GM19328 (cell line): ENCODE measurements at regions not wholly inside any gene's neighbourhood (a gene's known extent, or its start where the extent isn't known, plus 50 kb on each side); places are given as distances from the start of the nearest gene placed in this dataset.
"Not testable (repeated sequence)": the region's sequence is repeated elsewhere in the genome, so short reads cannot be mapped to it uniquely, and the experiment has no call there.

Source experiments
- ATAC-seq: cut with Tn5 transposase; IDR thresholded peaks from one replicate; pipeline ENCODE4 v1.9.1; 2021; ENCODE audit warnings: mild to moderate bottlenecking, moderate library complexity; ENCODE audit not compliant: unreplicated experiment

DNA sequence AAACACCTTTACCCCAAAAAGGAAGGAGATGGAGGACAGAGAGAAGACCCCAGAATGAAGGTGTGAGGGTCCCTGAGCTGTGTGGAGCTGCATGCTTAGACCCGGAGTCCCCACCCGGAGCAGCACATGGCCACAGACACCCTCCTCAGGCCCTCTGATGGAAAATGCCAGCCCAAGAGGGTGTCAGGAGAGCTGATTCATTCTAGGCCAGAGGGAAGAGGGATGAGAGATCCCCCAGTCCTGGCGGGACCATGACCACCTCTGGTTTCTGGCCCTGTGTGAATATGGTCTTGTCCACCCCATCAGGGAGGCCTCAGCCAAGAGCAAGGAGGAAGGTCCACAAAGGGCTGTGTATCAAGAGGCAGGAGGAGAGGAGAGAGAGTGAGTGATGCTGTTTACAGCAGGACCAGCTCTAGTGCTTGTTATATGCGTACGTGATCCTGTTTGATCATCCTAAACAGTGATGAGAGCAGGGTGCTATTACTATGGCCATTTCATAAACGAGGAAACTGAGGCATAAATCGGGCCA lies 186.6 kb upstream of the HAAO start:
- ATAC-seq: no peak

- ATAC-seq: no peak
Measured at GRCh38 chr2:42978175-42978886, 185.9 kb upstream of the HAAO start.

DNA sequence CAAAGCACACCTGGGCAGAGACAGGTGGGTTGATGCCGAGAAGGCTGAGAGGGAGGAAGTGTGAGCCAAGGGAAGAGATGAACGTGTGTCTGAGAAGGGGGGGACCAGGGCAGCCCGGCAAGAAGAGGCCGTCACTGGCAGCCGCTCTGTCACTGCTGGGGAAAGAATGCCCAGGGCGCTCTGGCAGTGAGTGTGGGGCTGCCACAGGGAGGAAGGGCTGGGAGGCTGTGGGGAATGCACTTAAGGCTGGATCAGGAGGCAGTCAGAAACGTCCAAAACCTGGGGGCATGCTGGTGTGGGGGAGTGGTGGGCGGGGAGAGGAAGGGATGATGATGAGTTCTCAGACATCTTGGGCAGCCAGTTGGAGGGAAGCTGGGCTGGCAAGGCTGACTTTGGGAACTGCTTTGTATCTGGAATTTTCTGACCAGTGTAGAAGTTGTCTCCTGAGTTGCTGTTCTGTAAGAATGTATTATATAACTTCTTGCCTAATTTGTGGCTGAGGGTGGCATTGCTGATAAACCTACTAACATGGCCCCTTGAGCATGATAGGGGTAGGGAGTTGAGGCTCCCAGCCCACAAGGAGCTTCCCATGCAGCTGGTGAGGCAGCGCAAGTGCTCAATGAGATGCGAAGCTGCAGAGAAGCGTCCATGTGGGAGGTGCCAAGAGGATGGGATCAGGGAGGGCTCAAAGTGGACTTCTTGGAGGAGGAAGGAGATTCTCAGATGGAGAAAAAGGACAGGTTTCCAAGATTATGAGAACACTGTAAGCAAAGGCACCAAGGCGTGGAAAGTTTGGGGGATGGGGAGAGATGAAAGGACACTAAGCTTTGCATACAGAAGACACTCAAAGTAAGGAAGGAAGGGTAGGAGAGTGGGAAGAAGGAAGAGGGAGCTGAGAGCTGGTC lies 185.1 kb upstream of the HAAO start:
- no peak for ATAC-seq

DNA sequence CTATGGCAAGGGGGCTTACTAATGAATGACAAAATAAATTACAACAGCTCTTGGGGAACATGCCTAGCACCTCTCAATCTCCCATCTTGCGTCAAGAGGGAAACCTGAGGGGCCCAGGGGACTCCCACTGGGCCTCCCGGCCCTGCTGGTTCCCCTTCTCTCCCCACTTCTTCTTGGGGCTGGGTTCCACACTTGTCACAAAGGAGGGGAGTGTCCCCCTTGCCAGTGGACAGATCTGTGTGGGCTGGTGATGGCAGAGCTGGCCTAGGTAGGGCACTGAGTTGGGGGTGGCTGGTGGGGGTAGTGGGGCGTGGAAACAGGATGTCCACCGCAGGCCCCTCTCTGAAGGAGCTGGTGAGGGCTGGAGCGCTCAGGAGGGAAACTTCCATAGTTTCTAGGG lies 184.0 kb upstream of the HAAO start:
- ATAC-seq: no peak

DNA sequence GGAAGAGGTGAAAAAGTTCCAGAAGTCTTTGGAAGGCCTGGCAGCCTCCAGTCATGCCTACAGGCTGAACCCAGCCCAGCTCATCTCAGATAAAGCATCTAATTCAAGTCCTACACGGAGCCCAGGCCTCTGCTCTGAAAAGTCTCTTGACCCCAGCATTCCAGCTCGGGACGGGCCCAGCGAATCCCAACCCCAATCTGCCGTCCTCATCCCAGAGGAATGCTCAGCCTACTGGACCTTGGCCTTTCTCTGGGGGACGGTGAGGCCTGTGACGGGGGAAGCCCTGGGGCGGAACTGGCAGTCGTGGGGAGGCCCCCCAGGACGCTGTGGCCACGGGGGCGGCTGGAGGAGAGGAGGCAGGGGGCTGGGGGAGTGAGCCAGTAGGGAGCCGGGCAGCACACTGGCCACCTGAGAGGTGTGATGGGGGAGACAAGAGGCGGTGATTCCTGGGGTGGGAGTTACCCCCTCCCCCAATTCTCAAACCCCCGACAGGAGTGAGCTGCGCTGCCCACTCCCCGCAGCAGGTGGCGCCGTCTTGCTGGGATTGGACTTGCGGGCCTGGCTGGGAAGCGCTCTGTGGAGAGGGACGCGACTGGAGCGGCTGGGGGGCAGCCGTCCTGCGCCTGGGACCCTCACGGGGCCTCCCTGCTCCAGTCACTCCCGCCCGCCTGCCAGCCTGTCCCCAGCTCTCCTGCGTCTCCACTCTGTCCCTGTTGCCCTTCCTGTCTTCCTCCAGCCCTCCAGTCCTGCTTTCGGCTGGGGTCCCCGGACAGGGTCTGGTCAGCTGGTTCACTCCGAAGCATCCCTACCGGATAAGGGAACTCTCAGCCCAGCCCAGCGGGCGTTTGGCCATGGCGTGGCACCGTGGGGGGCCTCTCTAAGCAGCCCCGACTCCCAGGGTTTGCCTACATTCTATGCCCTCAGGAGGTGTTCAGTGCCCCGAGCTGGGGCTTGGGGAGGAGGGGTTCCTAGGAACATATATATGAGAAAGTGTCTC lies 182.6 kb upstream of the HAAO start:
- no peak for ATAC-seq

DNA sequence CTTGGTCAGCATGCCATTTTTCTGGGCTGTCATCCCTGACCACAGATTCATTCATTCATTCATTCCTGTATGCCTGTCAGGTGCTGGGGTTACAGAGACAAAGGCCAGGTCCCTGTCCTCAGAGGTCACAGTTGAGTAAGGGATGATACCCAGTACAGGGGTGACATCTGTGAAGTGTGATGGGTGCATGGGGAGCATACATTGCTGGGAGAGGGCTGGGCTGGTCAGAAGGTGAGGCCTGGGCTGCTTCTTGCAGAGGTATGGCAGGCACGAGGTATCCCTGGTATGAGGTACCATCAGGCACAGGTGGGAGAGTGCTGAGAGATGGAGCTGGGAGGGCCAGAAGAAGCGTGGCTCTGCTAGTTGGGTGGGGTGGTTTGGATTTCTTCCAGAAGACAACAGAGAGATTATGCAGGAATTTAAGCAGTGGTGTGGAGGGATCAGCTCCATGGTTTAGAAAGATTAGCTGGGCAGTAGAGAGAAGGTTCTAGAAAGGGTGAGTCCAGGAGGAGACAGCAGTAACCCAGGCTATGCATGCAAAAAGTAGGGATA lies 181.9 kb upstream of the HAAO start:
- no peak for ATAC-seq

- ATAC-seq: no peak
Measured at GRCh38 chr2:42973726-42974125, 181.3 kb upstream of the HAAO start.

GRCh38 chr2:42972933-42973516 lies 180.6 kb upstream of the HAAO start:
- ATAC-seq: not testable (repeated sequence)

- ATAC-seq: no peak
Measured at GRCh38 chr2:42971947-42972736, 179.8 kb upstream of the HAAO start.

GRCh38 chr2:42971381-42971780 lies 179.0 kb upstream of the HAAO start:
- ATAC-seq: no peak

GRCh38 chr2:42970151-42970550 lies 177.8 kb upstream of the HAAO start:
- no peak for ATAC-seq

GRCh38 chr2:42969231-42970150 lies 177.1 kb upstream of the HAAO start:
- ATAC-seq: no peak

DNA sequence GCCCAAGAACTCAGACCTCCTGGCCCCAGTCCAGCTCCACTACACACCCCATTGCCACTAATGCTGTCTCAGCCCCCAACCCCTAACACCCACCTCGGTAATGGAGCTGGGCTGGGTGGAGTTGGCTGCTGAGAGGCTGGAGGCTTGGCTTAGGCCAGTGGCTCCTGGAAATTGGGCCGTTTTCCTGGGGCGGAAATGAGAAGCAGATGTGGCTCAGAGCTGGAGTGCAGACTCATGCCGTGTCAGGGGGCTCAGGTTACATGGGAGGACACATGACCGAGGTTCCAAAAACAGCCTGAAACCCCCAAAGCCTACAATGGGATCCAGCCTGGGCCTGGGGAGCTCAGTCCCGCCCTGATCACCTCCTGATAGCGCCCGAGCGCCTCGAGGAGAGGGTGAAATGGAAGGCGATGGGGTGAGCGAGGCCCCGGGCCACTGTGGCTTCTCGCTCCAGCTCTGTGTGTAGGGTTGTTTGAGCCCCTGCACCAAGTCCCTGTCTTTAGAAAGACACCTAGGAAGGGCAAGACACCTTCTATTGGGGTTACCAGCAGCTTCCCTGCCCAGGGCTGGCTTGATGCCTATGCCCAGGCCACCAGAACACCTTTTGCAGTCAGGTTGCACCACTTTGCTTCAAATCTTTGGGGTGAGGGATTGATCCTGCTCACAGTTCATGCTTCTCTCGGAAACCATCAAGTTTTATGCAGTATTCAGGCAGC lies 175.7 kb upstream of the HAAO start:
- ATAC-seq: no peak

- no peak for ATAC-seq
Measured at GRCh38 chr2:42965910-42966309, 173.5 kb upstream of the HAAO start.

DNA sequence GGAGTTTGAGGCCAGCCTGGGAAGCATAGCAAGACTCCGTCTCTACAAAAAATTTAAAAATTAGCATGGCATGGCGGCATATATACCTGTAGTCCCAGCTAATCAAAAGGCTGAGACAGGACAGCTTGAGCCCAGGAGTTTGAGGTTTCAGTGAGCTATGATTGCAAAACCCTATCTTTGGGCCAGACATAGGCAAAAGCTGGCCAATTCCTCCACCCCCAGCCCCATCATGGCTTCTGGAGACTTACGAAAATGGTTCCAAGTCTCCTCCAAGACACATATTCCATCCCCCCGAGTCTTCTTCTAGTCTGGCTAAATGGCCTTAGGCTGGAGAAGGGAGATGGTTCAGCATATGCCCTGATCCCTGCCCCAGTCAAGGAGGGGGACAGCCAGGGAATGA lies 172.8 kb upstream of the HAAO start:
- ATAC-seq: no peak

GRCh38 chr2:42964439-42965083 lies 172.2 kb upstream of the HAAO start:
- no peak for ATAC-seq

DNA sequence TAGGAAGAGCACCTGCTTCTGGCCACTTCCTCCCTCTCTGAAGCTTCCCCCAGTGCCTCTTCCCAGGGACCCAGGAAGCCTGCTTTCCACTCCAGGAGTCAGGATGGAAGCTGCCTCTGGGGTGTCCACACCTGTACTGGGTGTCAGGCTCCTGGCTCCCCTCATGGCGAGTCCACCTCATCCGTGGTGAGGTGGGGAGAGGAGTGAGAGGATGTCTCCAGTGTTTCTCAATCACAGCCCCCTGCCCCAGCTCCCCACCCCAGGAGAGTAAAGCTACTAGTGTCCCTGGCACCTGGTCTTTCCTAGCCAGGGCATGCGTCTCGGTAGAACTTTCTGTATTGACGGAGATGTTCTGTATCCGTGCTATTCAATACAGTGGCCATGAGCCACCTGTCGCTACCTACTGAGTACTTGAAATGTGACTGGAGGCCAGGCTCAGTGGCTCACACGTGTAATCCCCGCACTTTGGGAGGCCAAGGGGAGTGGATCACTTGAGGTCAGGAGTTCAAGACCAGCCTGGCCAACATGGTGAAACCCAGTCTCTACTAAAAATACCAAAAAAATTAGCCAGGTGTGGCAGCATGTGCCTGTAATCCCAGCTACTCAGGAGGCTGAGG lies 171.2 kb upstream of the HAAO start:
- ATAC-seq: no peak
